ENCODE measurements at regions not wholly inside any gene's neighbourhood (a gene's known extent, or its start where the extent isn't known, plus 50 kb on each side); places are given as distances from the start of the nearest gene placed in this dataset.

DNA sequence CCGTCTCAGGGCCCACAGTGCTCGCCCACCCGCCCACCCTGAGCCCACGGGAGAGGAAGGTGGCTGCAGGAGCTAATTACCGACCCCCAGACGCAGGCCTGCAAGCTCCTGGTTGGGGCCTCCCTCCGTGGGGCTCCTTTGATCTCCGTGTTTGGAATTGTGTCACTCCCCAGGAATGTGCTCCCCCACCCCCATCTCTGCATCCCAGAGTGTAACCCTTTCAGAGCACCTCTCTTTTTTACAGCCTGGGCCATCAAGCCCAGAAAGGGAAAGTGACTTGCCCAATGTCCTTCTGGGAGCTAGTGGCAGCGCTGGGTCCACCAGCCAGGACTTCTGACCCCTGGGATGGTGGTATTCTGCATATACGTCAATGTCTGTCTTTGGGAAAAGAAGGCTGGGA lies 335.1 kb downstream of the CYRIA start:
- Histone ChIP-seq H2AK5ac (ENCODE audit: low read depth, low read length) (no peak overlapping the region), H3K9ac (replicated peaks in 1 of 4; ENCODE audit: extremely low read depth in 1 of 4, low read depth in 3 of 4, low read length in 3 of 4) (no peak overlapping the region), H3K56ac (replicated peaks; ENCODE audit: insufficient read length, low read depth, low read length) (no peak overlapping the region), H2AFZ (ENCODE audit: low read length) (no peak overlapping the region), H4K20me1 (replicated peaks in 1 of 2; ENCODE audit: control insufficient read depth in 1 of 2, insufficient read depth in 2 of 2, low read length in 2 of 2) (no peaks in the 10 kb centered on the region), H2BK20ac (ENCODE audit: low read length) (0 out of 2 replicates have a peak overlapping the region, but pooled peaks have one; percentile 44), H3K14ac (ENCODE audit: insufficient read length) (no peak overlapping the region), H3K79me1 (ENCODE audit: low read depth, low read length) (no peaks in the 10 kb centered on the region), H3K4me3 (ENCODE audit: extremely low read depth in 1 of 4, insufficient read depth in 2 of 4, low read depth in 3 of 4, low read length in 4 of 4) (peak overlapping the region in 1 of 4 experiments; percentile 9; a peak in 2 of 8 replicates), H4K8ac (ENCODE audit: extremely low read depth, insufficient read depth, low read length) (no peak overlapping the region), H3K4me1 (replicated peaks in 1 of 4; ENCODE audit: control insufficient read depth in 3 of 4, insufficient read depth in 4 of 4, low read length in 3 of 4) (peaks cover 9 to 16% (median 13%) of the 10 kb centered on the region in 4 experiments), H3K27me3 (replicated peaks in 1 of 4; ENCODE audit: control insufficient read depth in 3 of 4, extremely low read depth in 1 of 4, insufficient read depth in 3 of 4, low read length in 3 of 4) (peaks cover 0 to 4% (median 1%) of the 10 kb centered on the region in 4 experiments; a peak in 1 of 7 replicates), H4K5ac (ENCODE audit: insufficient read length, low read depth, low read length) (no peak overlapping the region), H3K18ac (ENCODE audit: extremely low read depth, low read length) (no peak overlapping the region), H3K27ac (ENCODE audit: low read depth, low read length) (no peak overlapping the region), H2BK12ac (ENCODE audit: low read depth, low read length) (no peak overlapping the region), H2BK15ac (ENCODE audit: low read length) (no peak overlapping the region), H3K4ac (replicated peaks; ENCODE audit: insufficient read length, low read depth, low read length) (no peak overlapping the region), H2BK120ac (replicated peaks; ENCODE audit: low read depth, low read length) (peak overlapping the region; percentile 10), H3K4me2 (ENCODE audit: insufficient read depth in 1 of 2, low read depth in 2 of 2, low read length in 2 of 2) (peak overlapping the region; percentile 44 to 53), H4K91ac (replicated peaks; ENCODE audit: insufficient read length, low read length) (no peak overlapping the region), H3K36me3 (ENCODE audit: control insufficient read depth in 2 of 4, insufficient read depth in 4 of 4, low read length in 3 of 4) (no peaks in the 10 kb centered on the region), H3K79me2 (ENCODE audit: control insufficient read depth in 1 of 2, insufficient read depth in 2 of 2, low read length in 2 of 2) (no peaks in the 10 kb centered on the region), H3K23ac (ENCODE audit: insufficient read length) (no peak overlapping the region), H3K9me3 (ENCODE audit: insufficient read depth in 2 of 2, low read depth in 1 of 2, low read length in 1 of 2) (no peaks in the 10 kb centered on the region), H3K23me2 (ENCODE audit: low read depth, low read length) (no peaks in the 10 kb centered on the region; the same call in 1 of the 2 replicates), H2BK5ac (ENCODE audit: low read depth, low read length) (no peak overlapping the region)
- DNase-seq (ENCODE audit: low read depth in 1 of 2, low spot score in 2 of 2) (peak in 1 of 2 experiments; percentile 63), FAIRE-seq (peak; percentile 24)
- WGBS, 2 experiments (ENCODE audit: extremely low coverage in 1 of 2, insufficient coverage in 1 of 2, insufficient read length in 1 of 2, insufficient replicate concordance in 2 of 2, low coverage in 1 of 2, low lambda C conversion rate in 2 of 2, missing lambda C conversion rate in 1 of 2) = 13% methylated on average over 6 of the region's 10 CpGs; no CpG with 5 or more reads in 1 of the 2 experiments
- POLR2A ChIA-PET (ENCODE audit: partially characterized antibody) = interaction anchor here (0.5 kb wide), 1 partner anchor 36 kb away, joined by 4 read pairs; no protein-coding TSS in a partner anchor
- CTCF ChIA-PET (ENCODE audit: partially characterized antibody) = no interaction called here
- TF ChIP-seq KDM4A (IDR thresholded peaks at IDR 0.05; ENCODE audit: low read depth, low read length, severe bottlenecking) (no peak), CTBP2 (IDR thresholded peaks at IDR 0.05; ENCODE audit: borderline replicate concordance, insufficient read depth, insufficient read length, low read length) (no peak), JUND (IDR thresholded peaks at IDR 0.05; ENCODE audit: low read length) (peak; percentile 95), ZNF274 (IDR thresholded peaks at IDR 0.05; ENCODE audit: borderline replicate concordance, extremely low read depth, low read length) (no peak), RFX5 (IDR thresholded peaks at IDR 0.05; ENCODE audit: borderline replicate concordance, low read depth, low read length) (no peak), POLR2A (IDR thresholded peaks at IDR 0.05; ENCODE audit: control extremely low read depth in 1 of 2, low read depth in 2 of 2, low read length in 2 of 2) (no peak), CHD2 (IDR thresholded peaks at IDR 0.05; ENCODE audit: low read length) (no peak), TAF1 (IDR thresholded peaks at IDR 0.05; ENCODE audit: low read depth, low read length) (no peak), SAP30 (IDR thresholded peaks at IDR 0.05; ENCODE audit: insufficient read depth, insufficient replicate concordance, low read length) (no peak), RXRA (IDR thresholded peaks at IDR 0.05; ENCODE audit: insufficient read depth, low read depth, low read length) (no peak), EP300 (IDR thresholded peaks at IDR 0.05; ENCODE audit: borderline replicate concordance in 1 of 2, low read depth in 2 of 2, low read length in 2 of 2) (no peak; a peak in 1 of 3 replicates), KDM5A (IDR thresholded peaks at IDR 0.05; ENCODE audit: low read length) (no peak)
- TF ChIP-seq, protein P1, sequence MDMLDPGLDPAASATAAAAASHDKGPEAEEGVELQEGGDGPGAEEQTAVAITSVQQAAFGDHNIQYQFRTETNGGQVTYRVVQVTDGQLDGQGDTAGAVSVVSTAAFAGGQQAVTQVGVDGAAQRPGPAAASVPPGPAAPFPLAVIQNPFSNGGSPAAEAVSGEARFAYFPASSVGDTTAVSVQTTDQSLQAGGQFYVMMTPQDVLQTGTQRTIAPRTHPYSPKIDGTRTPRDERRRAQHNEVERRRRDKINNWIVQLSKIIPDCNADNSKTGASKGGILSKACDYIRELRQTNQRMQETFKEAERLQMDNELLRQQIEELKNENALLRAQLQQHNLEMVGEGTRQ (IDR thresholded peaks at IDR 0.05; ENCODE audit: low read length) = no peak

Data from H1 (cell line).